BE2C (cell line): ENCODE measurements at regions not wholly inside any gene's neighbourhood (a gene's known extent, or its start where the extent isn't known, plus 50 kb on each side); places are given as distances from the start of the nearest gene placed in this dataset.

Source experiments
- DNase-seq: peaks from one replicate; pipeline ENCODE4 v3.0.0-alpha.2; 2020
- H3K27me3 ChIP-seq: fragments of 250-450 bp; sonication (Bioruptor Pico); 2 replicates; pipeline ENCODE4 v1.5.1; 2020; ENCODE audit warnings: mild to moderate bottlenecking
- H3K36me3 ChIP-seq: fragments of 250-450 bp; sonication (Bioruptor Pico); 2 replicates; pipeline ENCODE4 v1.5.1; 2020; ENCODE audit warnings: mild to moderate bottlenecking
- H3K4me1 ChIP-seq: fragments of 250-450 bp; sonication (Bioruptor Pico); 2 replicates; pipeline ENCODE4 v1.5.1; 2020
- H3K4me3 ChIP-seq: 2 replicates; pipeline ENCODE4 v1.5.1; 2011; ENCODE audit warnings: low read depth, low read length
- H3K9me3 ChIP-seq: fragments of 250-450 bp; sonication (Bioruptor Pico); 2 replicates; pipeline ENCODE4 v1.5.1; 2020
- TF ChIP-seq, protein P1 (sequence below): IDR thresholded peaks from 2 replicates; pipeline ENCODE4 v1.5.1; 2012; ENCODE audit warnings: mild to moderate bottlenecking, low read depth, low read length

DNA sequence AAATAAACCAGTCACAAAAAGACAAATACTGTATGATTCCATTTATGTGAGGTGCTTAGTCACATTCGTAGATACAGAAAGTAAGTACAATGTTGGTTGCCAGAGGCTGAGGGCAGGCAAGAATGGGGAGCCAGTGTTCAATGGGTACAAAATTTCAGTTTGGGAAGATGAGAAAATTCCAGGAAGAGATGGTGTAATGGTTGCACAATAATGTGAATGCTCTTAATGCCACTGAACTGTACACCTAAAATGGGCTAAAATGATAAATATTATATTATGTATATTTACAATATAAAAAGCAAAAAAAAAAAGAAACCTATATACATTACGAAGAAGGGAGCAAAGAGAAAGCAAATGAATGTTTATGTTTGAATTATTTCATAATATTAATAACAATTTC lies 329.0 kb downstream of the C11orf87 start:
- Histone ChIP-seq H3K4me3 (no peak overlapping the region), H3K9me3 (no peaks in the 10 kb centered on the region), H3K27me3 (no peaks in the 10 kb centered on the region), H3K4me1 (no peaks in the 10 kb centered on the region), H3K36me3 (no peaks in the 10 kb centered on the region)
- no peak for DNase-seq
- TF ChIP-seq, protein P1, sequence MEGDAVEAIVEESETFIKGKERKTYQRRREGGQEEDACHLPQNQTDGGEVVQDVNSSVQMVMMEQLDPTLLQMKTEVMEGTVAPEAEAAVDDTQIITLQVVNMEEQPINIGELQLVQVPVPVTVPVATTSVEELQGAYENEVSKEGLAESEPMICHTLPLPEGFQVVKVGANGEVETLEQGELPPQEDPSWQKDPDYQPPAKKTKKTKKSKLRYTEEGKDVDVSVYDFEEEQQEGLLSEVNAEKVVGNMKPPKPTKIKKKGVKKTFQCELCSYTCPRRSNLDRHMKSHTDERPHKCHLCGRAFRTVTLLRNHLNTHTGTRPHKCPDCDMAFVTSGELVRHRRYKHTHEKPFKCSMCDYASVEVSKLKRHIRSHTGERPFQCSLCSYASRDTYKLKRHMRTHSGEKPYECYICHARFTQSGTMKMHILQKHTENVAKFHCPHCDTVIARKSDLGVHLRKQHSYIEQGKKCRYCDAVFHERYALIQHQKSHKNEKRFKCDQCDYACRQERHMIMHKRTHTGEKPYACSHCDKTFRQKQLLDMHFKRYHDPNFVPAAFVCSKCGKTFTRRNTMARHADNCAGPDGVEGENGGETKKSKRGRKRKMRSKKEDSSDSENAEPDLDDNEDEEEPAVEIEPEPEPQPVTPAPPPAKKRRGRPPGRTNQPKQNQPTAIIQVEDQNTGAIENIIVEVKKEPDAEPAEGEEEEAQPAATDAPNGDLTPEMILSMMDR, result no peak

DNA sequence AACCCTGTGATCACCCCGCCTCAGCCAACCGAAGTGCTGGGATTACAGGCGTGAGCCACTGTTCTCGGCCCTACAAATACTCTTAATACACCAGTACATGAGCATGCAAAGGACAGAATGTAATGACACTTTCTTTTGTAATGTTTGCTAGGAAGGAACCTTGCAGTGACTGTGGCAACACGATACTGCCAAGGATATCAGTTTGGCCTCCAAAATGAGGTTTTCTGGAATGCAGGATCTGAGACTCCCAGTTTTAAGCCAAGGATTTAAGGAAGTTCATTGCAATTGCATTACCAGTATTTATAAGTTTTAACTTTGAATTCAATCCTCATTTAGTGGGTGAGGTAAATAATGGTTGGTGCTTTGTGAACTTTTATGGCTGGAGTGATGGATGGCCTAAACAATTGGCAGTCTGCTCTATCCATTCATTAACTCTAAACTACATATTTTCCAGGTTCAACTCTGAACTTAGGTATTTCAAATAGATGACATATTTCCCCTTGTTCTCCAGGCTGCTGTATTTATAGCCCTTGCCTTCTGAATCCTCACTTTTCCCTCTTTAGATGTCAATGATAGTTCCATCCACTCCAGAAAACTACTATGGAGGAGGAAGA lies 330.3 kb downstream of the C11orf87 start:
- no peak for DNase-seq
- H3K4me3 ChIP-seq, result no peak overlapping the region
- H3K27me3 ChIP-seq, result no peaks in the 10 kb centered on the region
- no peaks in the 10 kb centered on the region for H3K9me3 ChIP-seq
- TF ChIP-seq, protein P1, result no peak
- no peaks in the 10 kb centered on the region for H3K36me3 ChIP-seq
- H3K4me1 ChIP-seq, result no peaks in the 10 kb centered on the region

DNA sequence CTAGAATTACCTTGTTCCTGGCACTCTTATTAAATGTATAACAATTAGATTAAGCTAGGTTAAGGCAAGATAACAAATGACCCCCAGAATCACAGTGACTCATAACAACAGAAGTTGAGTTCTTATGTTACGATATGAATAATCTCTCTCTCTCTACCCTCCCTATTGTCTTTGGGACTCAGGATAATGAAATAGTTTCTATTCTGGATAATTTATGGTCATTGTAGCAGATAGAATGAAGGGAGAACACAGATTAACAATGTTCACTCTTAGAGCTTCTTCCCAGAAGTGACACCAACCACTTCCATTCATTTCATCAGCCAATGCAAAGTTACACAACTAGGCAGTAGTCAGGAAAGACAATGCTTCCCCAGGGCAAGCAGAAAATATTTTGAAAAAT lies 334.5 kb downstream of the C11orf87 start:
- H3K9me3 ChIP-seq, result no peaks in the 10 kb centered on the region
- H3K36me3 ChIP-seq, result no peaks in the 10 kb centered on the region
- TF ChIP-seq, protein P1, result no peak
- no peaks in the 10 kb centered on the region for H3K27me3 ChIP-seq
- no peak overlapping the region for H3K4me3 ChIP-seq
- no peak for DNase-seq
- no peaks in the 10 kb centered on the region for H3K4me1 ChIP-seq

DNA sequence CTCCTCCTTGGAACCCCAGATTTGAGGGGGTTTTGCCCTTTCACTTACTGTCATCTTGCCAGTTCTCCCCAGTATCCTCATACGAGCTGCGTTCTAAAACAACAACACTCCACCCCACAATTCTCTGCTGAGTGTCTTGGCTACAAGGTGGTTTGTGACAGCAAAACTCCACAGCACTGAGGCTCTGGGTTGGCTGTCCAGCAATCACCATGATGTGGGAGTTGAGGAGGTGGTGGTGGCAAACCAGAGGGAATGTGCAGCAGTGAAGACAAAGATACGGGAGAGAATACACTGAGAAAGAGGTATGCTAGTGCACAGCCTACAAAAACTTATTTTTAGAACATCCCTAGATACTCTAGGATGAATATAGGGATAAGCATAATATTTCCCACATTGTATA lies 335.0 kb downstream of the C11orf87 start:
- H3K9me3 ChIP-seq, result no peaks in the 10 kb centered on the region
- H3K4me1 ChIP-seq, result no peaks in the 10 kb centered on the region
- no peaks in the 10 kb centered on the region for H3K36me3 ChIP-seq
- DNase-seq, result no peak
- H3K4me3 ChIP-seq, result no peak overlapping the region
- no peaks in the 10 kb centered on the region for H3K27me3 ChIP-seq
- TF ChIP-seq, protein P1, result no peak

DNA sequence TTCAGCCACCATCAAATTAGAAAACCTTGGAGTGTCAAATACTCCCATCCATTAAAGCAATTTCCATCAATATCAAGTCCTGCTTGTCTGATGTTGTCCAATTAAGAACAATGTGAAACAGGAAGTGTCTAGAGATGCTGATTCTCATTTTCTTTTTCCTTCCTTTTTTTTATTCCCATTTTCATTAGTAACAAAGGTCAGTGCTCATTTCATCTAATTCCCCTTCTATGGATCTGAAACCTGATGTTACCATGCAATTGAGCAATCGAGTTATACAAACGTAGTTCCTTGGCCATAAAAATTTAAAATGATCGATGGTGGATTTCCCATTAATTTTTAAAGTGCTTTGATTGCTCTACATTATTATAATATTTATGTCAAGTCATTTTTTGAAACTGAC lies 330.6 kb upstream of the ZC3H12C start:
- Histone ChIP-seq H3K4me3 (no peak overlapping the region), H3K27me3 (no peaks in the 10 kb centered on the region), H3K36me3 (no peaks in the 10 kb centered on the region), H3K4me1 (no peaks in the 10 kb centered on the region), H3K9me3 (no peaks in the 10 kb centered on the region)
- TF ChIP-seq, protein P1, result no peak
- DNase-seq, result no peak

DNA sequence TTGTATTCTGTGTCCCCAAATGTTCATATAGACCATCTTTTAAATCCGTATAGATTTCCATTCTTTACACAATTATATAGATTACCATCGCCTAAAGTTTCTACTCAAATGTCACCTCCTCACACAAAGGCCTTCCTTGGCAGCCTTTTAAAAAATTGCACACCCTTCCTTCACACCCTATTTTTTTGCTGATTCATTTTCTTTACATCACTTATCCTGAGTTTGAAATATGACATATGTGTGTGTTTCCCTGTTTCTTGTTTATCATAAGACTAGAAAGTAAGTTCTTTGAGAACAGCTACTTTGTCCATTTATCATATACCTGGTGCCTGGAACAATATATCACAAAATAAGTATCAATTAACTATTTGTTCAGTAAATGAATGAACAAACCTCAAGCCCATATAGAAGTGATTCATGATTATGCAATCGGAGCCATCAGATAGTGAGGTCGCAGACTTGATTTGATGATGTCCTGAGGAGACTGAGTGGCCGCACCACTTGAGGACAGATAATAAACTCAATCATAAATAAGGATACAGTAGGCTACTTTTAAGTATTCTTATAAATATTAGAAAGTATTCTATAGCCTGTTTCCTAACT lies 327.4 kb upstream of the ZC3H12C start:
- H3K4me3 ChIP-seq, result no peak overlapping the region
- TF ChIP-seq, protein P1, result no peak
- H3K36me3 ChIP-seq, result no peaks in the 10 kb centered on the region
- H3K9me3 ChIP-seq, result no peaks in the 10 kb centered on the region
- H3K27me3 ChIP-seq, result no peaks in the 10 kb centered on the region
- H3K4me1 ChIP-seq, result peaks cover 10% of the 10 kb centered on the region
- DNase-seq, result no peak
